NCI-H345 treated with DMSO at 0.1 percent for 48 hours (cell line): ENCODE measurements at regions not wholly inside any gene's neighbourhood (a gene's known extent, or its start where the extent isn't known, plus 50 kb on each side); places are given as distances from the start of the nearest gene placed in this dataset.
"Not testable (repeated sequence)": the region's sequence is repeated elsewhere in the genome, so short reads cannot be mapped to it uniquely, and the experiment has no call there.

ENCODE experiments used
- DNase-seq: peaks from one replicate; lab custom pipeline; 2025; ENCODE audit not compliant: unreplicated experiment; lab: John Stamatoyannopoulos, UW

- DNase-seq, result no peak
Measured at GRCh38 chr12:74334780-74335179, 202.9 kb upstream of the ATXN7L3B start.

DNA sequence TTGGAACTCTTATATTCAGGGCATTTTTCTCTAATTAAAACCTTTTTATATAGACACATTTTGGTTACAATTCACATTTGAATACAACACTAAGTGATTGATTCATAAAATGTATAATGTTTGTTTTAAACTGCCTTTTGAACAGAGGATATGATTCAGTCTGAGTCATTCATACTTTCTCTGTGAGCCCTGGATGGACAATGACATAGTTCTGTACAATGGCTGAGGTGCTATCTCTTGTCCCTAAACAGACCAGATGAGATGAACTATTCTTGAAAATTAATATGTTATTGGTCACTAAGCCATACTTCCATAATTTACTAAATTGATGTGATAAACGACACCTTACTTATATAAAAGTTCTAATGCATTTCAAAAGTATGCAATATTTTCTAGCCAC is 199.7 kb upstream of the ATXN7L3B start:
- no peak for DNase-seq

GRCh38 chr12:74339211-74339610 is 198.4 kb upstream of the ATXN7L3B start:
- DNase-seq, result no peak

GRCh38 chr12:74349925-74350324 is 187.7 kb upstream of the ATXN7L3B start:
- DNase-seq, result no peak

DNA sequence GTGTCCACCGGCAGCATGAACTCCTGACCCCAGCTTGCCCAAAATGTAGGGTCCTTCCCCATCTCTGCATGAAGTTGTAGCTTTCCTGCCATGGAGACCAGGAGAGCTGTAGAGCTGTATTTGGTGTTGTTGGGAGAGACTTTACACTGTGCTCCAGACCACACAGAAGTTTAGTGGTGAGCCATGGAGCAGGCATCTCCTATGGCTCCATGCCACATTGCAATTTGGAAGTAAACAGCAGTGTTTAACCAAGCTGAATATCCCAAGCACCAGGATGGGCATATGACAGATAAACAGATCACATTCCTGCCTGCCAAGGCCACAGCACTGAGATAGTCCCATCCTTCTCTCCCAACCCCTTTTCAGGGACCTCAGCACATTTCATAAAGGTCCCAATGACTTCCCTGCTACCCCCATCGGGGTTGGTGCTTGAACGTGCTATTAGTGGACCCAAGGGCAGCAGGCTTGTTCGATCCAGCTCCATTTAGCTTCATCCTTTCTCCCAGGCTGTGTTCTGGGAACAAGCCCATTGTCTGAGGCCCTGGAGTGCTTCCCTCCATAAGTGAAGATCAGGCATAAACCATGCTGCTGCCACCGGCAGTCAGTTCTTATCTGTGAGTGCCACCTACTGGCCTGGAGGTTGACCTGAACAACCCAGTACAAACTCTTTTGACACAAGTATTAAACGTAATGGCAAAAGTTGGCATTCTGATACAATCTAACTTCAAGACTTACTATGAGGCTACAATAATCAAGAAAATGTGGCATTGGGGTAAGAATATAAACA is 172.3 kb upstream of the ATXN7L3B start:
- no peak for DNase-seq

DNA sequence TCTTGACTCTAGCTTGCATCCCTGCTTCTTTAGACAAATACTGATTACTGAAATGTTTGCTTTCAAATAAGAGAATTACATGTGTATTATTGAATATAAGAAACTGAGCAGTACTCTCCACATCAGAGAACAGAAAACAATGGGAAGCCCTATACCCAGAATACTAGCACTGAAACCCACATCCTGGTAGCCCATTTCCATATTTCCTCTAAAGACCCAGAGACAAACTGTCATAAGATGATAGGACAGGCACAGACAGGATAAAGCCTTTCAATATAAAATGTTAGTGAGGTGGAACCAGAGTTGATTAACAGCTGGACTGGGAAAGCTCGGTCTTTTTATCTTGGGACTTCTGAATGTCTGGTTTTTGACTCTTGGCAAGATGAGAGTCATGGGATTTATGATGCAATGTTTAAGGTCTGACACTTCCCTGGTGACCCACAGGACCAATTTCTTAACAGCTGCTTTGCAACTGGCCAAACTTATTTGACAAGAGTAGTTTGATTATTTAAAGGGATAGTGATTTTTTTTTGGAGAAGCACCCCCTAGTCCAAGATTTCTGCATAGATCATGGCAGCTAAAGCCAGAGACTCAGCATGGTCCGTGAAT is 166.9 kb upstream of the ATXN7L3B start:
- no peak for DNase-seq

DNA sequence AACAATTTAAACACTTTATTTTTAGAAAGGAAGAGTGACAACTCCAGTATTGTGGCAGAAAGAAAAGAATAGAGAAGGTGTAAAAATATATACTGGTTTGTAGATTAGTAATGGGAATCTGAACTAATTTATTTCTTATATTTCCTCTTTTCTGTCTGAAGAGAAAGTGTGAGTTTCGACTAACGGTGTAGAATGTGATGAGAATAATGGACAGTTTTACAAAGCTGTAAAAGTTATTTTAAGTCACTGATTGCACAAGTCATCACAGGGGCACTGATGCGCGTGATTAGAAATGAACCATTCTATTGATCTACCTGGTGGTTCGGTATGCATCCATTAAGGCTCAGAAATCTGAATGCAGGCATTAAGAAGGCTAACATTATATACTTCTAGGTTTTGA is 158.5 kb upstream of the ATXN7L3B start:
- DNase-seq, result no peak

- DNase-seq, result no peak
Measured at GRCh38 chr12:74381958-74382357, 155.7 kb upstream of the ATXN7L3B start.

DNA sequence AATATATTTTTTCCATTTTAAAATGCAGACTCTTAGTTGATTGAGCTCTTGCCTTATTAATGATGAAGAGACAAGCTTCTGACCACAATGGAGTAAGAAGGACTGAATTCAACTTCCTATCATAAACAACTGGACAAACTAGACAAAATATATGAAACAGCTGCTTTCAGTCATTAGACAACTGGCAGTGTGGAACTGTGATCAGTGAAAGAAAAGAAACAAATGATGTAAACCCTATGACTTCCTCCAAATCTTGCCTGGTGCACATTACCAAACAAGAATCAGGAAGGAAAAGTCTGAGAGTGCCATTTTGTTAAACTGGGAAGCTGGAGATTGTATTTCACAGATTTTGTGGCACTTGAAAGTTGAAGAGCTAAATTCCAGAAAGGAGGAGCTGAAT is 154.7 kb upstream of the ATXN7L3B start:
- no peak for DNase-seq

GRCh38 chr12:74391283-74391682 is 146.4 kb upstream of the ATXN7L3B start:
- DNase-seq, result no peak

- no peak for DNase-seq
Measured at GRCh38 chr12:74393272-74393671, 144.4 kb upstream of the ATXN7L3B start.

GRCh38 chr12:74394647-74395046 is 143.0 kb upstream of the ATXN7L3B start:
- no peak for DNase-seq

DNA sequence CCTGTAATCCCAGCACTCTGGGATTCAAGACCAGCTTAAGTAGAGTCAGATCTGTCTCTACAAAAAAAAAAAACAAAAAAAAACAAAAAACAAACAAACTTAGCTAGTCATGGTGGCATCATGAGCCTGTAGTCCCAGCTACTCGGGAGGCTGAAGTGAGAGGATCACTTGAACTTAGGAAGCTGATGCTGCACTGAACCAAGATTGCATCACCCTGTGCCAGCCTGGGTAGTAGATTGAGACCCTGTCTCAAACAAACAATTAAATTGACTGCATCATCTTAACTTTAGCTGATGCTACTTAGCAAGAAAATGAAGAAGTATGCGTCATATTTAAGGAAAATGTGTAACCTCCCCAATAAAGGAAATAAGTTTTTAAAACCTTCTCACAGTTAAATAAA is 136.6 kb upstream of the ATXN7L3B start:
- DNase-seq, result no peak

DNA sequence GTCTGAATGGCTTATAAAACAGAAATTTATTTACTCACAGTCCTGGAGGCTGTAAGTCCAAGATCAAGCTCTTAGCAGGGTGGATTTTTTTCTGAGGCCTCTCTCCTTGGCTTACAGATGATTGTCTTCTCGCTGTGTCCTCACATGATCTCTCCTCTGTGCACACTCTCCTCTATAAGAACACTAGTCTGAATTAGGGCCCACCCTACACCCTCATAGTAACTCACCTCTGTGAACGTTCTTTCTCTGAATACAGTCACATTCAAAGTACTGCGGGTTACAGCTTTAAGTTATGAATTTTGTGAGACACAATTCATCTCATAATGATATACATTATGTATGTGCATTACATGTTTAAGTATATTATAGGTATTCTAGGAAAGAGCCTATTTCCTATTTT is 135.7 kb upstream of the ATXN7L3B start:
- no peak for DNase-seq

GRCh38 chr12:74403221-74403470 is 134.5 kb upstream of the ATXN7L3B start:
- not testable (repeated sequence) for DNase-seq

- no peak for DNase-seq
Measured at GRCh38 chr12:74408601-74409166, 129.0 kb upstream of the ATXN7L3B start.

DNA sequence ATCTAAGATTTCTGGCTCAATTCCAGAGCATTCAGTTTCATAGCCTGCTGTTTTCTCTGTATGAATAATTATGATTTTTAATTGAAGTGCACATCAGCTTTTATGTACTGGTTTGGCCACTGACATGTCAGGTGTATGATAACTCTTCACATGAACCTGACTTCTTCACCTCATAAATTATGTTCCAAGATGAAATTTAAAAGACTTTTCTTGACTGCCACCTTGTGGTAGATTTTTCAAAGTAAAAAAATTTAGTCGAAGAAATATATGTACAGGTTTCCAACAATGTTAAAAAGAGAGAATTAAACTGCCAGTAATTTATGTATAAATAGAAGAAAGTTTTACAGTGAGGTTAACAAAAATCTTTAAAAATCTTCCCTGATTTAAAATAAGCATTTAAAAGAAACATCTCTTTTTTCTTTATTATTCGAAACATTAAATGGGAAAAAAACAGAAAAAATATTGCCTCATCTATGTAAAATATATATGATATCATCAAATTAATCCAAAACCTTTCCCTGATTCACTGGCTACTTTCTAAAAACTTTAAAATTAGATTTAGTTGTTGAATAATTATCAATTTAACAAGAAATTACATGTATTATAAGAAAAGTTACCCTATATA is 124.9 kb upstream of the ATXN7L3B start:
- DNase-seq, result no peak

DNA sequence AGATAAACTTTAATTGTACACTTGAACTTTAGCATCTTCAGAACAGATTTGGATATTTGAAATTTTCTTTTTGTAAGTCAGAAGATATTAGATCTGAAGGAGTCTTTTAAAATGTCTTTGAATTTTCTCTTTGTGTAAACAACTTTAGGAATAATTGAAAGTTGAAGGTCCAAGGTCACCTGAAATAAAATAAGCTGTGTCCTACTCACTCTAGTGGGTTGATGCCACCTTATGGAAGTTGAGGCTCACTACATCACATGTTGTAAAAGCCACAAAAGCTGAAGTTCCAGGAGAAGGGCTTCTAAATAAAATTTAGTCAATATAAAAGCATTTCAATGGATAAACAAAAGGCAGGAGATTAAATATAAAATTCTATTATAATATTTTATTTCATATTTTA is 122.0 kb upstream of the ATXN7L3B start:
- peak; percentile 3 for DNase-seq

DNA sequence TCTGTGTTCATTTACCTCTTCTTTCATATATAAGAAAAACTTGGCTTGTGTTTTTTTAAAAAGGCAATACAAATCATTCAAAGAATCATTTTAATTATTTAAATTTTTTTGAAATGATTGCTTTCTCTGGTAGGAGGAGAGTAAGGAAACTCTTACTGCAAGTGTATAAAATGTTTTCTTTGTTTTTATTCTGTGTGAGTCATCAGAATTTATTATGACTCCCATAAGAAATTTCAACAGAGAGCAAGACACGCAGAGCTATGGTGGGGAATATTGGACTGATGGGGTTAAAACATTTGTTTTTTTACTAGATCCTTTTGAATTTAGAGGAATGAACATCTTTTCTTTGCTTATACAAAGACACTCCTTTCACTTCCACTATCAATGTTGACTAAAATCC is 119.1 kb upstream of the ATXN7L3B start:
- DNase-seq, result no peak

GRCh38 chr12:74424778-74425177 is 112.9 kb upstream of the ATXN7L3B start:
- no peak for DNase-seq

DNA sequence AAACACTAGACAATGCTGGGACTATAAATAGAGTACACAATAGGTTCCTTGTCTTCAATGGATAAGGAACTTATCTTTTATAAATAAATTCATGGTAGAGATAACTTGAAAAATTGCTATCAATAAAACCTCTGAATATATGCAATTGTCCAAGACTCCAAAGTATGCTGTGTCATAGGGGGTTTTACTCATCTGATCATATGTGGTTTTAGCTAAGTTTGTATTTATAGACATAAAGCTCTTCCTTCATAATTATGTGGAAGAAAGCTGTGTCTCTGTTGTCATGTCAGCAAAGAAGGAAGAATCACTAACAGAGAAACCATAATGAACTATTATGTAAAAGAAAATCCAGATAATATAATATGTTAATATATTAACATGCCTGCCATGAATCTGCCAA is 111.5 kb upstream of the ATXN7L3B start:
- DNase-seq, result no peak

DNA sequence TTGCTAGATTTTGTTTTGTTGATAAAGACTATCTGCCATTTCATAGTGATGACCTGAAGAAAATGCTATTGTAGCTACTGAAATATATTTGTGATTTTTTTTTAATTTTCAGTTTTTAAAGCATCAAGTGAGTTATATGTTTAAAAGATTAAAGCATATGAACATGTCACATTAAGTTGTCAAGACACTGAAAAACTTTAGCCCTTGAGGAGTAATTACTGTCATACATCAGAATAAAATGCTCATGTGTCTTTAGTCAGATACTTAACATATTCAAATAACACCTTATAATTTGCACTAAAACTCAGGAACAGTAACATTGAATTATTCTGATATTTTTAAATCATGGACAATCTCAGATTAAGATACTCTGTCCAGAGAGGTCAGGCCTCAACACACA is 108.1 kb upstream of the ATXN7L3B start:
- DNase-seq, result no peak
